RWPE2 (cell line): ENCODE measurements at regions not wholly inside any gene's neighbourhood (a gene's known extent, or its start where the extent isn't known, plus 50 kb on each side); places are given as distances from the start of the nearest gene placed in this dataset.

Experiments
- ATAC-seq: fragments of 200-7000 bp; cut with Tn5 transposase; 3 replicates; pipeline ENCODE4 v1.9.1; 2021; ENCODE audit warnings: low read depth
- DNase-seq: peaks from one replicate; pipeline ENCODE4 v3.0.0-alpha.2; 2020; ENCODE audit warnings: low spot score
- H3K27ac ChIP-seq: fragments of 450-650 bp; 2 replicates; pipeline ENCODE4 v1.5.1; 2017; ENCODE audit warnings: mild to moderate bottlenecking; ENCODE audit not compliant: poor library complexity, severe bottlenecking
- H3K27me3 ChIP-seq: fragments of 250-450 bp; sonication (Bioruptor Pico); 2 replicates; pipeline ENCODE4 v1.5.1; 2021; ENCODE audit warnings: mild to moderate bottlenecking, moderate library complexity; ENCODE audit not compliant: insufficient read depth, poor library complexity, severe bottlenecking
- H3K36me3 ChIP-seq: fragments of 250-450 bp; sonication (Bioruptor Pico); 2 replicates; pipeline ENCODE4 v1.5.1; 2020; ENCODE audit warnings: low read depth, mild to moderate bottlenecking, moderate library complexity
- H3K4me1 ChIP-seq: fragments of 250-450 bp; sonication (Bioruptor Pico); 2 replicates; pipeline ENCODE4 v1.5.1; 2021; ENCODE audit warnings: mild to moderate bottlenecking, moderate library complexity; ENCODE audit not compliant: insufficient read depth, poor library complexity, severe bottlenecking
- H3K4me3 ChIP-seq: fragments of 250-450 bp; sonication (Bioruptor Pico); 2 replicates; pipeline ENCODE4 v1.5.1; 2021; ENCODE audit warnings: mild to moderate bottlenecking, moderate library complexity; ENCODE audit not compliant: severe bottlenecking
- H3K9me3 ChIP-seq: fragments of 250-450 bp; sonication (Bioruptor Pico); 2 replicates; pipeline ENCODE4 v1.5.1; 2021; ENCODE audit warnings: mild to moderate bottlenecking, moderate library complexity; ENCODE audit not compliant: severe bottlenecking
- TF ChIP-seq, protein P1 (sequence below): fragments of 450-650 bp; IDR thresholded peaks from one replicate; pipeline ENCODE4 v1.5.1; 2017; ENCODE audit warnings: mild to moderate bottlenecking, moderate library complexity; ENCODE audit not compliant: poor library complexity, severe bottlenecking

GRCh38 chr2:57821088-57821487 is 225.5 kb upstream of the VRK2 start:
- TF ChIP-seq, protein P1, sequence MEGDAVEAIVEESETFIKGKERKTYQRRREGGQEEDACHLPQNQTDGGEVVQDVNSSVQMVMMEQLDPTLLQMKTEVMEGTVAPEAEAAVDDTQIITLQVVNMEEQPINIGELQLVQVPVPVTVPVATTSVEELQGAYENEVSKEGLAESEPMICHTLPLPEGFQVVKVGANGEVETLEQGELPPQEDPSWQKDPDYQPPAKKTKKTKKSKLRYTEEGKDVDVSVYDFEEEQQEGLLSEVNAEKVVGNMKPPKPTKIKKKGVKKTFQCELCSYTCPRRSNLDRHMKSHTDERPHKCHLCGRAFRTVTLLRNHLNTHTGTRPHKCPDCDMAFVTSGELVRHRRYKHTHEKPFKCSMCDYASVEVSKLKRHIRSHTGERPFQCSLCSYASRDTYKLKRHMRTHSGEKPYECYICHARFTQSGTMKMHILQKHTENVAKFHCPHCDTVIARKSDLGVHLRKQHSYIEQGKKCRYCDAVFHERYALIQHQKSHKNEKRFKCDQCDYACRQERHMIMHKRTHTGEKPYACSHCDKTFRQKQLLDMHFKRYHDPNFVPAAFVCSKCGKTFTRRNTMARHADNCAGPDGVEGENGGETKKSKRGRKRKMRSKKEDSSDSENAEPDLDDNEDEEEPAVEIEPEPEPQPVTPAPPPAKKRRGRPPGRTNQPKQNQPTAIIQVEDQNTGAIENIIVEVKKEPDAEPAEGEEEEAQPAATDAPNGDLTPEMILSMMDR, result no peak

DNA sequence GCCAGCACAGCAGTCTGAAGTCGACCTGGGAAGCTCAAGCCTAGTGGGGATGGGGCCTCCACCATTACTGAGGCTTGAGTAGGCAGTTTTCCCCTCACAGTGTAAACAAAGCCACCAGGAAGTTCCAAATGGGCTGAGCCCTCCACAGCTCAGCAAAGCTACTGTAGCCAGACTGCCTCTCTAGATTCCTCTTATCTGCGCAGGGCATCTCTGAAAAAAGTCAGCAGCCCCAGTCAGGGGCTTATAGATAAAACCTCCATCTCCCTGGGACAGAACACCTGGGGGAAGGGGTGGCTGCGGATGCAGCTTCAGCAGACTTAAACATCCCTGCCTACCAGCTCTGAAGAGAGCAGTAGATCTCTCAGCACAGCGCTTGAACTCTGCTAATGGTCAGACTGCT is 218.4 kb upstream of the VRK2 start:
- no peak overlapping the region for H3K4me3 ChIP-seq
- no peaks in the 10 kb centered on the region for H3K4me1 ChIP-seq
- H3K27me3 ChIP-seq, result no peaks in the 10 kb centered on the region
- no peak for ATAC-seq
- H3K9me3 ChIP-seq, result no peaks in the 10 kb centered on the region
- H3K27ac ChIP-seq, result no peak overlapping the region
- TF ChIP-seq, protein P1, result no peak
- DNase-seq, result no peak
- no peaks in the 10 kb centered on the region for H3K36me3 ChIP-seq

More at GRCh38 chr2:57821088-57821487, 225.5 kb upstream of the VRK2 start:
- no peaks in the 10 kb centered on the region for H3K9me3 ChIP-seq
- H3K4me3 ChIP-seq, result no peak overlapping the region
- no peaks in the 10 kb centered on the region for H3K27me3 ChIP-seq
- ATAC-seq (no peak), DNase-seq (no peak)
- no peak overlapping the region for H3K27ac ChIP-seq
- no peaks in the 10 kb centered on the region for H3K36me3 ChIP-seq
- H3K4me1 ChIP-seq, result no peaks in the 10 kb centered on the region

DNA sequence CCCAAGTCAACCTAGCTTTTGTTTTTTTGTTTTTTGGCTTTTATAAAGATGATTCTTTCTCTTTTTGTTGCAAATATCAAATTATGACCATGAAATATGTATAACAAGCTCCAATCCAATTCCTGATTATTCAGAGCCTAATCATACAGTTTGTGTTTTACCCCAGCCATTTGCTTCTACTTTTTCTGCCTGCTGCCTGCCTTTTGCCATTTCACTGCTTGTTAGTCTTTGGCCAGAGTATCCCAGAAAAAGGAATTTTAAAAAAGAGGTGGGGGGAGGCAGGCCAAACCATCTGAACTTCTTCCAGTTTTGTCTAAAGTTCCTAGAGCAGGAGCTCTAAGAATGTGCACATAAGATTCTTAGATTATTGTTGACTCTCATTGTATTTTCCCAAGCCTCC is 211.9 kb upstream of the VRK2 start:
- TF ChIP-seq, protein P1, result no peak
- ATAC-seq, result no peak

GRCh38 chr2:57842531-57842930 is 204.1 kb upstream of the VRK2 start:
- Histone ChIP-seq H3K9me3 (no peaks in the 10 kb centered on the region), H3K4me3 (no peak overlapping the region), H3K36me3 (no peaks in the 10 kb centered on the region), H3K4me1 (no peaks in the 10 kb centered on the region), H3K27ac (no peak overlapping the region), H3K27me3 (no peaks in the 10 kb centered on the region)
- no peak for DNase-seq
- TF ChIP-seq, protein P1, result no peak
- 0 out of 3 replicates have a peak, but pooled peaks have one; percentile 35 for ATAC-seq

More for the DNA sequence above, 211.9 kb upstream of the VRK2 start:
- Histone ChIP-seq H3K9me3 (no peaks in the 10 kb centered on the region), H3K27me3 (peaks cover 2% of the 10 kb centered on the region), H3K4me1 (no peaks in the 10 kb centered on the region), H3K27ac (no peak overlapping the region), H3K4me3 (no peak overlapping the region), H3K36me3 (no peaks in the 10 kb centered on the region)
- DNase-seq, result no peak

DNA sequence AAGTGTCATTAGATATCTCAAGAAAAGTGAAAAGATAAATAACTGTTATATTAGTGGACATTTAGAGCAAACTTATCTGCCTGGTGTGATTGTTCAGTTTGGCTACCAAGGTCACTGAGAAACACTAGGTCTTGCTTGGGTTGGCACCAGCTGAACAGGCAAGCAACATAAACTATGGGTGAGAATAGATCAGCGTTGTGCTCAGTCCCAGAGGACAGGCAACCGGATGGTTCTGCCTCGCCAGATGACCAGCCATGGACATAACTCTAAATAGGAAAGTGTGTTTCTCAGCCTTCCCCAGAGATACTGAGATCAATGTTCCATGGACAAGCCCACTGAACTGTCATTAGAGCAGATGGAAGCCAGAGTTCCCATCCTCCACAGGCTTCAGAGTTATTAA is 203.4 kb upstream of the VRK2 start:
- DNase-seq, result no peak
- Histone ChIP-seq H3K4me3 (no peak overlapping the region), H3K9me3 (no peaks in the 10 kb centered on the region), H3K27ac (no peak overlapping the region), H3K36me3 (no peaks in the 10 kb centered on the region), H3K27me3 (no peaks in the 10 kb centered on the region), H3K4me1 (no peaks in the 10 kb centered on the region)
- no peak for ATAC-seq
- TF ChIP-seq, protein P1, result no peak
